WTC11 (cell line): ENCODE measurements at regions not wholly inside any gene's neighbourhood (a gene's known extent, or its start where the extent isn't known, plus 50 kb on each side); places are given as distances from the start of the nearest gene placed in this dataset.

ENCODE experiments used
- CBFB ChIP-seq: sonication (generic); formaldehyde crosslinking; IDR thresholded peaks from 2 replicates; pipeline ENCODE4 v1.8.1; 2022; ENCODE audit warnings: mild to moderate bottlenecking, low read depth, missing genetic modification reagents
- CREB1 ChIP-seq: sonication (generic); formaldehyde crosslinking; IDR thresholded peaks from 2 replicates; pipeline ENCODE4 v1.8.0; 2023; ENCODE audit warnings: mild to moderate bottlenecking, missing genetic modification reagents
- JUN ChIP-seq: sonication (generic); formaldehyde crosslinking; IDR thresholded peaks from 2 replicates; pipeline ENCODE4 v1.8.0; 2023; ENCODE audit warnings: mild to moderate bottlenecking, missing genetic modification reagents
- NFYB ChIP-seq: sonication (generic); formaldehyde crosslinking; conservative IDR thresholded peaks from 2 replicates; pipeline ENCODE4 v1.8.0; 2022; ENCODE audit warnings: low read depth, missing genetic modification reagents
- SP1 ChIP-seq: sonication (generic); formaldehyde crosslinking; conservative IDR thresholded peaks from 2 replicates; pipeline ENCODE4 v1.8.1; 2022; ENCODE audit warnings: missing genetic modification reagents
- TEAD4 ChIP-seq: sonication (generic); formaldehyde crosslinking; IDR thresholded peaks from 2 replicates; pipeline ENCODE4 v1.8.0; 2022; ENCODE audit warnings: mild to moderate bottlenecking, missing genetic modification reagents
- ZNF263 ChIP-seq: sonication (generic); formaldehyde crosslinking; IDR thresholded peaks from 2 replicates; pipeline ENCODE4 v1.8.1; 2022; ENCODE audit warnings: low read depth, mild to moderate bottlenecking, moderate library complexity, missing genetic modification reagents
- TF ChIP-seq, protein P1 (sequence below): sonication (generic); formaldehyde crosslinking; IDR thresholded peaks from 2 replicates; pipeline ENCODE4 v1.8.1; 2023; ENCODE audit warnings: mild to moderate bottlenecking, moderate library complexity, missing genetic modification reagents
- TF ChIP-seq, protein P2 (sequence below): fragments of 200-600 bp; IDR thresholded peaks from 2 replicates; pipeline ENCODE4 v1.8.0; 2022; ENCODE audit warnings: antibody characterized with exemption
- TF ChIP-seq, protein P3 (sequence below): sonication (generic); formaldehyde crosslinking; IDR thresholded peaks from 2 replicates; pipeline ENCODE4 v1.8.1; 2022; ENCODE audit warnings: low read depth, missing genetic modification reagents, borderline replicate concordance
- TF ChIP-seq, protein P4 (sequence below): sonication (generic); formaldehyde crosslinking; IDR thresholded peaks from 2 replicates; pipeline ENCODE4 v1.8.0; 2022; ENCODE audit warnings: mild to moderate bottlenecking, missing genetic modification reagents
- TF ChIP-seq, protein P5 (sequence below): fragments of 250-450 bp; sonication (Bioruptor Pico); IDR thresholded peaks from 2 replicates; pipeline ENCODE4 v1.9.0; 2021; ENCODE audit warnings: moderate library complexity, mild to moderate bottlenecking, inconsistent platforms, borderline replicate concordance
- TF ChIP-seq, protein P6 (sequence below): sonication (generic); formaldehyde crosslinking; conservative IDR thresholded peaks from 2 replicates; pipeline ENCODE4 v1.8.1; 2022; ENCODE audit warnings: mild to moderate bottlenecking, missing genetic modification reagents
- TF ChIP-seq, protein P7 (sequence below): sonication (generic); formaldehyde crosslinking; IDR thresholded peaks from 2 replicates; pipeline ENCODE4 v1.8.0; 2023; ENCODE audit warnings: missing genetic modification reagents

DNA sequence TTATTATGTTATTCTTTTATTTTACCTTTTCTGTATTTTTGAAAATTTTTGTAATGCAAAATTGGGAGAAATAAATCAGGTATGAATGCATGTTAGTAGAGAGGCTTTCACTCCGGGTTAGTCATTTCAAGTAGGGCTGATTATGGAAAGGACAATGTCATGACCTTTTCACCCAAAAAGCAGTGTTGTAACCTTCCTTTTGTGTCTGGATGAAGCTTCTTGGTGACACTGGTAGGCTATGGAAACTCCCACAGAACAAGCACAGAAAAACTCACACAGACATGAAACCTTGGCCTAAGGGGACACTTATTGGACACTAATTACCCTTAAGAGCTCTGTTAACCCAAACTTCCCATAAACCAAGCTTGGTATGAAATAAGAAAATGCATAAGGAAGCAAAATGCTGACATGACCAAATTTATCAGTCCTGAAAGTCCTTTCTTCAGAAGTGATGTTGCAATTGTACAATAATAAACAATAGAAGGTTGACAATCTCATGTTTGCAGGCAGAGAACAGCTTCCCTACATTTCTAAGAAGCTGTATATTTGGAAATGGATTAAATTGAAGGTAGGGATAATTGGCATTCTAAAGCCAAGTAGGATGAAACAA is 70.0 kb upstream of the KCNJ15 start:
- TF ChIP-seq, protein P1, sequence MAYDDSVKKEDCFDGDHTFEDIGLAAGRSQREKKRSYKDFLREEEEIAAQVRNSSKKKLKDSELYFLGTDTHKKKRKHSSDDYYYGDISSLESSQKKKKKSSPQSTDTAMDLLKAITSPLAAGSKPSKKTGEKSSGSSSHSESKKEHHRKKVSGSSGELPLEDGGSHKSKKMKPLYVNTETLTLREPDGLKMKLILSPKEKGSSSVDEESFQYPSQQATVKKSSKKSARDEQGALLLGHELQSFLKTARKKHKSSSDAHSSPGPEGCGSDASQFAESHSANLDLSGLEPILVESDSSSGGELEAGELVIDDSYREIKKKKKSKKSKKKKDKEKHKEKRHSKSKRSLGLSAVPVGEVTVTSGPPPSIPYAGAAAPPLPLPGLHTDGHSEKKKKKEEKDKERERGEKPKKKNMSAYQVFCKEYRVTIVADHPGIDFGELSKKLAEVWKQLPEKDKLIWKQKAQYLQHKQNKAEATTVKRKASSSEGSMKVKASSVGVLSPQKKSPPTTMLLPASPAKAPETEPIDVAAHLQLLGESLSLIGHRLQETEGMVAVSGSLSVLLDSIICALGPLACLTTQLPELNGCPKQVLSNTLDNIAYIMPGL = no peak
- TF ChIP-seq, protein P2, sequence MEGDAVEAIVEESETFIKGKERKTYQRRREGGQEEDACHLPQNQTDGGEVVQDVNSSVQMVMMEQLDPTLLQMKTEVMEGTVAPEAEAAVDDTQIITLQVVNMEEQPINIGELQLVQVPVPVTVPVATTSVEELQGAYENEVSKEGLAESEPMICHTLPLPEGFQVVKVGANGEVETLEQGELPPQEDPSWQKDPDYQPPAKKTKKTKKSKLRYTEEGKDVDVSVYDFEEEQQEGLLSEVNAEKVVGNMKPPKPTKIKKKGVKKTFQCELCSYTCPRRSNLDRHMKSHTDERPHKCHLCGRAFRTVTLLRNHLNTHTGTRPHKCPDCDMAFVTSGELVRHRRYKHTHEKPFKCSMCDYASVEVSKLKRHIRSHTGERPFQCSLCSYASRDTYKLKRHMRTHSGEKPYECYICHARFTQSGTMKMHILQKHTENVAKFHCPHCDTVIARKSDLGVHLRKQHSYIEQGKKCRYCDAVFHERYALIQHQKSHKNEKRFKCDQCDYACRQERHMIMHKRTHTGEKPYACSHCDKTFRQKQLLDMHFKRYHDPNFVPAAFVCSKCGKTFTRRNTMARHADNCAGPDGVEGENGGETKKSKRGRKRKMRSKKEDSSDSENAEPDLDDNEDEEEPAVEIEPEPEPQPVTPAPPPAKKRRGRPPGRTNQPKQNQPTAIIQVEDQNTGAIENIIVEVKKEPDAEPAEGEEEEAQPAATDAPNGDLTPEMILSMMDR = no peak
- TF ChIP-seq CREB1 (CRISPR knock-in tag) = no peak
- TF ChIP-seq, protein P3, sequence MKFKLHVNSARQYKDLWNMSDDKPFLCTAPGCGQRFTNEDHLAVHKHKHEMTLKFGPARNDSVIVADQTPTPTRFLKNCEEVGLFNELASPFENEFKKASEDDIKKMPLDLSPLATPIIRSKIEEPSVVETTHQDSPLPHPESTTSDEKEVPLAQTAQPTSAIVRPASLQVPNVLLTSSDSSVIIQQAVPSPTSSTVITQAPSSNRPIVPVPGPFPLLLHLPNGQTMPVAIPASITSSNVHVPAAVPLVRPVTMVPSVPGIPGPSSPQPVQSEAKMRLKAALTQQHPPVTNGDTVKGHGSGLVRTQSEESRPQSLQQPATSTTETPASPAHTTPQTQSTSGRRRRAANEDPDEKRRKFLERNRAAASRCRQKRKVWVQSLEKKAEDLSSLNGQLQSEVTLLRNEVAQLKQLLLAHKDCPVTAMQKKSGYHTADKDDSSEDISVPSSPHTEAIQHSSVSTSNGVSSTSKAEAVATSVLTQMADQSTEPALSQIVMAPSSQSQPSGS = no peak
- no peak for TF ChIP-seq ZNF263 (CRISPR knock-in tag)
- no peak for TF ChIP-seq SP1
- no peak for TF ChIP-seq NFYB (CRISPR knock-in tag)
- TF ChIP-seq TEAD4 = no peak
- TF ChIP-seq CBFB = no peak
- TF ChIP-seq, protein P4, sequence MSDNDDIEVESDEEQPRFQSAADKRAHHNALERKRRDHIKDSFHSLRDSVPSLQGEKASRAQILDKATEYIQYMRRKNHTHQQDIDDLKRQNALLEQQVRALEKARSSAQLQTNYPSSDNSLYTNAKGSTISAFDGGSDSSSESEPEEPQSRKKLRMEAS = no peak
- TF ChIP-seq, protein P5, sequence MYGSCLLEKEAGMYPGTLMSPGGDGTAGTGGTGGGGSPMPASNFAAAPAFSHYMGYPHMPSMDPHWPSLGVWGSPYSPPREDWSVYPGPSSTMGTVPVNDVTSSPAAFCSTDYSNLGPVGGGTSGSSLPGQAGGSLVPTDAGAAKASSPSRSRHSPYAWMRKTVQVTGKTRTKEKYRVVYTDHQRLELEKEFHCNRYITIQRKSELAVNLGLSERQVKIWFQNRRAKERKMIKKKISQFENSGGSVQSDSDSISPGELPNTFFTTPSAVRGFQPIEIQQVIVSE (CRISPR knock-in tag) = no peak
- TF ChIP-seq, protein P6, sequence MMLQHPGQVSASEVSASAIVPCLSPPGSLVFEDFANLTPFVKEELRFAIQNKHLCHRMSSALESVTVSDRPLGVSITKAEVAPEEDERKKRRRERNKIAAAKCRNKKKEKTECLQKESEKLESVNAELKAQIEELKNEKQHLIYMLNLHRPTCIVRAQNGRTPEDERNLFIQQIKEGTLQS = no peak
- no peak for TF ChIP-seq JUN (CRISPR knock-in tag)
- TF ChIP-seq, protein P7, sequence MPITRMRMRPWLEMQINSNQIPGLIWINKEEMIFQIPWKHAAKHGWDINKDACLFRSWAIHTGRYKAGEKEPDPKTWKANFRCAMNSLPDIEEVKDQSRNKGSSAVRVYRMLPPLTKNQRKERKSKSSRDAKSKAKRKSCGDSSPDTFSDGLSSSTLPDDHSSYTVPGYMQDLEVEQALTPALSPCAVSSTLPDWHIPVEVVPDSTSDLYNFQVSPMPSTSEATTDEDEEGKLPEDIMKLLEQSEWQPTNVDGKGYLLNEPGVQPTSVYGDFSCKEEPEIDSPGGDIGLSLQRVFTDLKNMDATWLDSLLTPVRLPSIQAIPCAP (CRISPR knock-in tag) = no peak
